Glutamatergic neuron (in vitro differentiated cells): ENCODE measurements at regions not wholly inside any gene's neighbourhood (a gene's known extent, or its start where the extent isn't known, plus 50 kb on each side); places are given as distances from the start of the nearest gene placed in this dataset.

ENCODE experiments used
- DNase-seq: peaks from one replicate; pipeline ENCODE4 v3.0.0; 2022
- H3K27ac Mint-ChIP-seq: one replicate; pipeline ENCODE4 v1.8.0; 2020; ENCODE audit warnings: mild to moderate bottlenecking, mixed read lengths, inconsistent platforms; ENCODE audit not compliant: unreplicated experiment
- H3K27me3 Mint-ChIP-seq: one replicate; pipeline ENCODE4 v1.8.0; 2020; ENCODE audit warnings: mild to moderate bottlenecking, moderate library complexity, mixed read lengths, inconsistent platforms; ENCODE audit not compliant: unreplicated experiment
- H3K36me3 Mint-ChIP-seq: one replicate; pipeline ENCODE4 v1.8.0; 2020; ENCODE audit warnings: mild to moderate bottlenecking, mixed read lengths, inconsistent platforms; ENCODE audit not compliant: unreplicated experiment
- H3K4me1 Mint-ChIP-seq: one replicate; pipeline ENCODE4 v1.8.0; 2020; ENCODE audit warnings: mild to moderate bottlenecking, low read depth, mixed read lengths, inconsistent platforms; ENCODE audit not compliant: unreplicated experiment
- H3K4me3 Mint-ChIP-seq: one replicate; pipeline ENCODE4 v1.8.0; 2020; ENCODE audit warnings: mild to moderate bottlenecking, mixed read lengths, inconsistent platforms; ENCODE audit not compliant: unreplicated experiment
- H3K9me3 Mint-ChIP-seq: one replicate; pipeline ENCODE4 v1.8.0; 2020; ENCODE audit warnings: mild to moderate bottlenecking, moderate library complexity, mixed read lengths, inconsistent platforms; ENCODE audit not compliant: unreplicated experiment
- CTCF ChIP-seq: fragments of 200-600 bp; sonication (generic); IDR thresholded peaks from one replicate; pipeline ENCODE4 v1.5.0; 2021; ENCODE audit not compliant: partially characterized antibody, unreplicated experiment

GRCh38 chr14:31950764-31951637 lies 126.1 kb upstream of the ARHGAP5 start:
- Mint-ChIP-seq H3K27ac (peak overlapping the region; percentile 83), H3K4me1 (peaks cover 23% of the 10 kb centered on the region), H3K27me3 (peaks cover 7% of the 10 kb centered on the region), H3K4me3 (peak overlapping the region; percentile 44), H3K9me3 (peaks cover 7% of the 10 kb centered on the region), H3K36me3 (no peaks in the 10 kb centered on the region)
- DNase-seq, result peak; percentile 62
- no peak for TF ChIP-seq CTCF

DNA sequence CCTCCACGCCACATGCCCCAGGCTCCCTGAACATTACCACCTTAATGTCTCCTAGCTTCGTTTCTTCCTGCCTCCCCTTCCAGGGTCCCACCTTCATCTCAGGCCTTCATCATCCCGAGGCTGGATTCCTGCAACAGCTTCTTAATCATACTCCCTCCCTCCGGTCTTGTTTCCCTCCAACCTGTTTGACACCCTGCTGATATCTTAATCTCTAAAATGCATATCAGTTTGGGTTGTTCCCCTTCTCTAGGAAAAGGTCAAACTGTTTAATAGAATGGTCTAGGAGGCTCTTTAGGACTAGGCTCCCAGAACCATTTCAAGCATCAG lies 125.5 kb upstream of the ARHGAP5 start:
- no peak for DNase-seq
- H3K4me1 Mint-ChIP-seq, result peaks cover 22% of the 10 kb centered on the region

DNA sequence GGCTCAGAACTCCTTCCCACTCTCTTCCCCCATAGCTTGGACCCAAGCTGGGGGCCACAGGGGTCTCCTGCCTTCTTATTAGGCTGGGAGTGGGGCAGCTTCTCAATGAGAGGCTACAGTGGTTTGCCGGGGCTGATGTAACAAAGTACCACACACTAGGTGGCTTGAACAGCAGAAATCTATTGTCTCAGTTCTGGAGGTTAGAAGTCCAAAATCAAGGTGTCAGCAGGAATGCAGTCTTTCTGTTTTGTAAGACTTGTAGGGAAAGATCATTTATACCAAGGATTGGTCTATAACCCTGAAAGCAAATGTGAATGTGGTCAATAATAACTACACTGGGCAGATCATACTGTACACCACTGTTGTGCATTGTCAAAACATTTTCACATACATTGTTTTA lies 124.5 kb upstream of the ARHGAP5 start:
- Mint-ChIP-seq H3K27ac (no peak overlapping the region), H3K36me3 (peaks cover 9% of the 10 kb centered on the region), H3K4me1 (peaks cover 21% of the 10 kb centered on the region), H3K4me3 (no peak overlapping the region), H3K27me3 (peaks cover 7% of the 10 kb centered on the region), H3K9me3 (peaks cover 7% of the 10 kb centered on the region)
- no peak for TF ChIP-seq CTCF
- DNase-seq, result no peak

More for the DNA sequence above, 125.5 kb upstream of the ARHGAP5 start:
- Mint-ChIP-seq H3K9me3 (peaks cover 7% of the 10 kb centered on the region), H3K27me3 (peaks cover 7% of the 10 kb centered on the region), H3K27ac (peak overlapping the region; percentile 83), H3K4me3 (peak overlapping the region; percentile 44), H3K36me3 (peaks cover 5% of the 10 kb centered on the region)
- TF ChIP-seq CTCF, result no peak

DNA sequence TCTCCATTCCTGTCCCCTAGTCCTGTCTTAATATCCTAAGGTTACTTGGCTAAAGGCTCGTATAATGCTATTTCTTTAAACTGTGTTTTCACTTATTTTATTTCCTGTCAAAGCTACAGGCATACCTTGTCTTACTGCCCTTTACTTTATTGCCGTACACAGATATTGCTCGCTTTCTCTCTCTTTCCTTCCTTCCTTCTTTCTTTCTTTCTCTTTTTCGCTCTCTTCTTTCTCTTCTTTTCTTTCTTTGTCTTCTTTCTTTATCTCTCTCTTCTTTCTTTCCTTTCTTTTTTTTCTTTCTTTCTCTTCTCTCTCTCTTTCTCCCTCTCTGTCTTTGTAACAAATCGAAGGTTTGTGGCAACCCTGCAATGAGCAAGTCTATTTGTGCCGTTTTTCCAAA lies 123.9 kb upstream of the ARHGAP5 start:
- TF ChIP-seq CTCF, result no peak
- H3K36me3 Mint-ChIP-seq, result peaks cover 9% of the 10 kb centered on the region
- H3K9me3 Mint-ChIP-seq, result peaks cover 4% of the 10 kb centered on the region
- peaks cover 20% of the 10 kb centered on the region for H3K4me1 Mint-ChIP-seq
- no peak overlapping the region for H3K27ac Mint-ChIP-seq
- no peak for DNase-seq
- peaks cover 7% of the 10 kb centered on the region for H3K27me3 Mint-ChIP-seq
- H3K4me3 Mint-ChIP-seq, result no peak overlapping the region

DNA sequence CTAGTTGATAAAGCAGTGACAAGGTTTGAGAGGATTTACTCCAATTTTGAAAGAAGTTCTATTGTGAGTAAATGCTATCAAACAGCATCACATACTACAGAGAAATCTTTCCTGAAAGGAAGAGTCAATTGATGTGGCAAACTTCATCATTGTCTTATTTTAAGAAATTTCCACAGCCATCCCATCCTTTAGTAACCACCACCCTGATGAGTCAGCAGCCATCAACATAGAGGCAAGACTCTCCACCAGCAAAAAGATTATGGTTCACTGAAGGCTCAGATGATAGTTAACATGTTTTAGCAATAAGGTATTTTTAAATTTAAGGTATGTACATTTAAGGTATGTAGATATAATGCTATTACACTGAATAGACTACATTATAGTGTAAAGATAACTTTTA lies 122.1 kb upstream of the ARHGAP5 start:
- H3K4me3 Mint-ChIP-seq, result no peak overlapping the region
- peaks cover 7% of the 10 kb centered on the region for H3K27me3 Mint-ChIP-seq
- no peak overlapping the region for H3K27ac Mint-ChIP-seq
- peaks cover 16% of the 10 kb centered on the region for H3K4me1 Mint-ChIP-seq
- no peak for TF ChIP-seq CTCF
- peaks cover 4% of the 10 kb centered on the region for H3K9me3 Mint-ChIP-seq
- H3K36me3 Mint-ChIP-seq, result peaks cover 9% of the 10 kb centered on the region
- DNase-seq, result no peak
